ENCODE measurements at regions not wholly inside any gene's neighbourhood (a gene's known extent, or its start where the extent isn't known, plus 50 kb on each side); places are given as distances from the start of the nearest gene placed in this dataset.

GRCh38 chr4:188534917-188535316, 395.7 kb downstream of the TRIML1 start:
- TF ChIP-seq CTCF (IDR thresholded peaks at IDR 0.05 in 8 of 11, conservative IDR thresholded peaks at IDR 0.05 in 3 of 11) (no peak), POLR2A (IDR thresholded peaks at IDR 0.05) (no peak)

Measured in spleen (tissue), 7 donors.